GM23248 (cell line): ENCODE measurements at regions not wholly inside any gene's neighbourhood (a gene's known extent, or its start where the extent isn't known, plus 50 kb on each side); places are given as distances from the start of the nearest gene placed in this dataset.

Experiments
- DNase-seq: peaks from one replicate; pipeline ENCODE4 v3.0.0-alpha.2; 2015
- H2AFZ ChIP-seq: fragments of 200-600 bp; sonication (generic); 2 replicates; pipeline ENCODE4 v1.6.1; 2016; ENCODE audit warnings: antibody characterized with exemption
- H3F3A ChIP-seq: fragments of 200-600 bp; sonication (generic); 2 replicates; pipeline ENCODE4 v1.6.1; 2016; ENCODE audit warnings: mild to moderate bottlenecking, antibody characterized with exemption, mixed run types; ENCODE audit not compliant: insufficient read depth
- H3K27ac ChIP-seq: fragments of 200-600 bp; sonication (generic); 2 replicates; pipeline ENCODE4 v1.5.1; 2016; ENCODE audit warnings: mild to moderate bottlenecking
- H3K27me3 ChIP-seq: fragments of 200-600 bp; sonication (generic); replicated peaks from 2 replicates; pipeline ENCODE4 v1.6.1; 2016; ENCODE audit warnings: mild to moderate bottlenecking; ENCODE audit not compliant: insufficient read depth
- H3K36me3 ChIP-seq: fragments of 200-600 bp; sonication (generic); 2 replicates; pipeline ENCODE4 v1.6.1; 2016; ENCODE audit warnings: low read depth, mild to moderate bottlenecking
- H3K4me1 ChIP-seq: fragments of 200-600 bp; sonication (generic); 2 replicates; pipeline ENCODE4 v1.6.1; 2016; ENCODE audit warnings: mild to moderate bottlenecking; ENCODE audit not compliant: insufficient read depth
- H3K4me2 ChIP-seq: fragments of 200-600 bp; sonication (generic); one replicate; pipeline ENCODE4 v1.6.1; 2016; ENCODE audit warnings: mild to moderate bottlenecking; ENCODE audit not compliant: unreplicated experiment
- H3K4me3 ChIP-seq: fragments of 200-600 bp; sonication (generic); 2 replicates; pipeline ENCODE4 v1.5.1; 2016; ENCODE audit warnings: mild to moderate bottlenecking
- H3K79me2 ChIP-seq: fragments of 200-600 bp; sonication (generic); 2 replicates; pipeline ENCODE4 v1.6.1; 2016; ENCODE audit warnings: mild to moderate bottlenecking; ENCODE audit not compliant: insufficient read depth
- H3K9ac ChIP-seq: fragments of 200-600 bp; sonication (generic); 2 replicates; pipeline ENCODE4 v1.6.1; 2016; ENCODE audit warnings: mild to moderate bottlenecking
- H3K9me2 ChIP-seq: fragments of 200-600 bp; sonication (generic); 2 replicates; pipeline ENCODE4 v1.6.1; 2016; ENCODE audit warnings: mixed run types, mild to moderate bottlenecking, moderate library complexity; ENCODE audit not compliant: insufficient read depth
- H3K9me3 ChIP-seq: fragments of 200-600 bp; sonication (generic); one replicate; pipeline ENCODE4 v1.6.1; 2017; ENCODE audit warnings: low read depth
- H4K20me1 ChIP-seq: fragments of 200-600 bp; sonication (generic); 2 replicates; pipeline ENCODE4 v1.6.0; 2016; ENCODE audit not compliant: insufficient read depth
- EZH2 ChIP-seq: fragments of 200-600 bp; sonication (generic); IDR thresholded peaks from 2 replicates; pipeline ENCODE4 v1.6.1; 2018; ENCODE audit warnings: antibody characterized with exemption, mild to moderate bottlenecking; ENCODE audit not compliant: insufficient read depth, poor library complexity, severe bottlenecking
- EZH2phosphoT487 ChIP-seq: fragments of 200-600 bp; sonication (generic); IDR thresholded peaks from 2 replicates; pipeline ENCODE4 v1.6.1; 2018; ENCODE audit warnings: antibody characterized with exemption, moderate library complexity, mild to moderate bottlenecking, low read depth; ENCODE audit not compliant: insufficient read depth
- WGBS, 2 experiments: methylation state at CpG; one replicate each; pipeline ENCODE4 v1.1.6; 2015 to 2017; ENCODE audit warnings: low lambda C conversion rate in 2 of 2, low coverage in 1 of 2; ENCODE audit errors: missing lambda C conversion rate in 2 of 2; 5-methylcytosine and 5-hydroxymethylcytosine counted together
- in situ Hi-C: fragments of 300-500 bp; cut with MboI; formaldehyde crosslinking; loops from 2 replicates; pipeline ENCODE4 v1.15.0; 2020

DNA sequence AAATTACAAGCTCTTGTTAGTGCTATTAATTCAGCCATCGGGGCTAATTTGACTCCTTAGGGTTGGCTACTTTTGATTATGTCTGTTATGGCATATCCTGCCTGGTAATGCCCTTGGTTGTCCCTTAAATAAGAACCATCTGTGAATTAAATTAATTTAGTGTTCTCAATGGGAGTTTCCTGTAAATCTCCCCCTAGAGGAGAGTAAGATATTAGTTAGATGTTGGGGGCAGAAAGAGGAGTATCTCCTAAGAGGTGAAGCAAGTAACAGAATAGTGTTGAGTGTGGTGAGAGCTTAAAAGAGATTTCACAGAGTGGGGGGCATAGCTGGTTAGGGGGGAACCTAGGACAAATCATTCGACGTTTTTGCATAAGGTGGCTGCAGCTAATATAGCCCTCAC, 1126.9 kb downstream of the JRKL start:
- H3K4me2 ChIP-seq, result no peak overlapping the region
- H3K4me1 ChIP-seq, result no peaks in the 10 kb centered on the region
- H3K27ac ChIP-seq, result no peak overlapping the region
- H3K27me3 ChIP-seq, result no peaks in the 10 kb centered on the region
- no peak overlapping the region for H3K9ac ChIP-seq
- no peaks in the 10 kb centered on the region for H3K9me3 ChIP-seq
- no peaks in the 10 kb centered on the region for H4K20me1 ChIP-seq
- H3K4me3 ChIP-seq, result no peak overlapping the region
- H3K79me2 ChIP-seq, result no peaks in the 10 kb centered on the region
- no peak for DNase-seq
- WGBS, 2 experiments, result 5 to 14% methylated on average over 3 of the region's 3 CpGs
- H2AFZ ChIP-seq, result no peak overlapping the region
- H3F3A ChIP-seq, result no peaks in the 10 kb centered on the region
- H3K9me2 ChIP-seq, result no peaks in the 10 kb centered on the region
- H3K36me3 ChIP-seq, result no peaks in the 10 kb centered on the region
- TF ChIP-seq EZH2phosphoT487 (no peak), EZH2 (no peak)
- in situ Hi-C loops, result no loop called here

DNA sequence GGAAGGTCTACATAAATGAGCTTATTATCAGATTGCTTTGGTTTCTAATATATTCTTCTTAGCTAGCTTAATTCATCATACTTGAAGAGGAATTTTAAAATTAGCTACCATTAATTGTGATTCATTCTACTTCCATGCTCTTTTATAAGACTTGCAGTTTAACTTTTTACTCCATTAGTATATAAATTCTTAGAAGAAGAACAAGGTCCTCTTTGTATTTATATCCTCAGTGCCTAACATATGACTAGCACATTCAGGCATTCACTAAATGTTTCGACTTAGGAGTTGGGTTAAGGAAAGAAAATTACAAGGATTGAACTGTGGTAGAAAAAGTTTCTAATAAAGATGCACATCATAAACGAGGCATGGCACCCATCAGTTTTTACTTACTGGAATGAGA, 1135.5 kb downstream of the JRKL start:
- Histone ChIP-seq H4K20me1 (no peaks in the 10 kb centered on the region), H3K9me3 (no peaks in the 10 kb centered on the region), H2AFZ (no peak overlapping the region), H3K27ac (no peak overlapping the region), H3F3A (no peaks in the 10 kb centered on the region), H3K79me2 (no peaks in the 10 kb centered on the region), H3K4me2 (no peak overlapping the region), H3K36me3 (no peaks in the 10 kb centered on the region), H3K27me3 (no peaks in the 10 kb centered on the region), H3K9me2 (no peaks in the 10 kb centered on the region), H3K4me3 (no peak overlapping the region), H3K4me1 (no peaks in the 10 kb centered on the region), H3K9ac (no peak overlapping the region)
- DNase-seq, result no peak
- no peak for TF ChIP-seq EZH2phosphoT487
- TF ChIP-seq EZH2, result no peak
- WGBS, 2 experiments, result 0 to 1% methylated on average over 2 of the region's 2 CpGs
- in situ Hi-C loops, result no loop called here

DNA sequence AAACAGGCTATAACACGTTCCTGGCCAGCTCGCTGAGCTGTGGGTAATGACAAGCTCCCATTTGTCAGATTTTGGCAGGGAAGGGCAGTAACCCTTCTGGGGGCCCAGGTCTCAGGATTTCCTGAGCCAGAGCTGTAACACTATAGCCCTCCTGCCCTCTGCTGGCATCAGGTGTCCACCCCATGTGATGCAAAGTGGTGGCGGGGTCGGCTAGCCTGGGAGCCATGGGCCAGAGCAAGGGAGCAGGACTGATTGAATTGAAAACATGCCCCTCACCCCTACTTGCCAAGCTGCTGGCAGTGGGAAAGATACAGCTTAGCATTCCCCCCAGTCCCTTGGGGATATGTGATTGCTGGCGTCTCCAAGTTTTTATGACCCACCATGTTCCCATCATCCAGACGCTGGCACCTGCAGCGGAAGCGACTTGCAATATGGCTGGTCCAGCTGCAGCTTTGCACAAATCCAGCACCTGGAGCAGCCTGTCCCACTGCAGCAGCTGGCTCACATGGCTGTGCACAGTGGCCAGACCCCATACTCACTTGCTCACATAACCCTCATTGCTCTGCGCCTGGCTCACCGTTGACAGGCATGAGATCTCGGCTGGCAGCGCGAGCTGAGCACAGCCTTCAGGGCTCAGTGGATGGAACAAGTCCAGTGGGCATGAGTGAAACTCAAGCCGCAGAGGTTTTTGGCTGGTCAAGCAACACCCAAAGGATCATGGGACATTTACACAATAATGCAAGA, 1147.8 kb downstream of the JRKL start:
- in situ Hi-C loops, result no loop called here
- no peak overlapping the region for H3K4me3 ChIP-seq
- H3K9me3 ChIP-seq, result no peaks in the 10 kb centered on the region
- TF ChIP-seq EZH2 (no peak), EZH2phosphoT487 (no peak)
- H3K79me2 ChIP-seq, result no peaks in the 10 kb centered on the region
- no peak overlapping the region for H3K27ac ChIP-seq
- no peak overlapping the region for H3K9ac ChIP-seq
- no peaks in the 10 kb centered on the region for H3K27me3 ChIP-seq
- no peaks in the 10 kb centered on the region for H4K20me1 ChIP-seq
- 62% methylated on average over 14 of the region's 14 CpGs for WGBS, 2 experiments
- H2AFZ ChIP-seq, result no peak overlapping the region
- H3K4me1 ChIP-seq, result no peaks in the 10 kb centered on the region
- H3K9me2 ChIP-seq, result no peaks in the 10 kb centered on the region
- H3F3A ChIP-seq, result no peaks in the 10 kb centered on the region
- DNase-seq, result no peak
- no peak overlapping the region for H3K4me2 ChIP-seq
- H3K36me3 ChIP-seq, result no peaks in the 10 kb centered on the region

DNA sequence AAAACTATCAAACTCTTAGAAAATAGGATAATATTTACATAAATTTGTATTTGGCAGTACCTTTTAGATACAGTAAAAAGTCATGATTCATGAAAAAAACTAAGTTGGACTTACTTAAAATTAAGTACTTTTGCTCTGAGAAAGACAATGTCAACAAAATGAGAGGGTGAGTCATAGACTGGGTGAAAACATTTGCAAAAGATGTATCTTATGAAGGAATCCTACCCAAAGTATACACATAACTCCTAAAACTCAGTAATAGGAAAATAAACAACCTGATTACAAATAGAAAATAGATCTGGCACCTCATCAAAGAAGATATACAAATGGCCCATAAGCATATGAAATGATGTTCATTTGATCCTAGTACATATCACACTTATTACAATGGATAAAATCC, 1154.6 kb downstream of the JRKL start:
- Histone ChIP-seq H3K36me3 (no peaks in the 10 kb centered on the region), H3K27me3 (no peaks in the 10 kb centered on the region), H2AFZ (no peak overlapping the region), H3K9me2 (no peaks in the 10 kb centered on the region), H3K79me2 (no peaks in the 10 kb centered on the region), H3K4me1 (no peaks in the 10 kb centered on the region), H3K9ac (no peak overlapping the region), H4K20me1 (no peaks in the 10 kb centered on the region), H3K4me2 (no peak overlapping the region), H3F3A (no peaks in the 10 kb centered on the region), H3K27ac (no peak overlapping the region), H3K4me3 (no peak overlapping the region), H3K9me3 (no peaks in the 10 kb centered on the region)
- no peak for TF ChIP-seq EZH2
- no peak for TF ChIP-seq EZH2phosphoT487
- DNase-seq, result no peak
- in situ Hi-C loops, result no loop called here

DNA sequence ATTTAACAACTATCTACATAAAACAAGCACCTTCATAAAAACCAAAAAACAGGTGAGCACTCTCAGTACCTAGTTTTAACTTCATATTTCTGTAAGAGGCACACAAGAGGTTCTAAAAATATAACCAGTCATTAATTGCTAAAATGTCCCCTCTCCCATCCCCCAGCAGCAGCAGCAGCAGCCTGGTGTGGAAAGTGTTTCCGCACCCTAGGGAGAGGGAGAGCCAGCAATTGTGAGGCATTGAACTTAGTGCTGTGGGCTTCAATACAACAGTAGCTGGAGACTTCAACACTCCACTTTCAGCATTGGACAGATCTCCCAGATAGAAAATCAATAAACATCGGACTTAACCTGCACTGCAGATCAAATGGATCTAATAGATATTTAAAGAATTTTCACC, 1158.5 kb downstream of the JRKL start:
- WGBS, 2 experiments, result 50 to 54% methylated on average over 2 of the region's 2 CpGs
- Histone ChIP-seq H3F3A (no peaks in the 10 kb centered on the region), H3K4me3 (no peak overlapping the region), H3K4me1 (no peaks in the 10 kb centered on the region), H3K27me3 (no peaks in the 10 kb centered on the region), H3K4me2 (no peak overlapping the region), H3K9ac (no peak overlapping the region), H3K9me3 (no peaks in the 10 kb centered on the region), H3K9me2 (no peaks in the 10 kb centered on the region), H3K79me2 (no peaks in the 10 kb centered on the region), H2AFZ (no peak overlapping the region), H3K36me3 (no peaks in the 10 kb centered on the region), H4K20me1 (no peaks in the 10 kb centered on the region), H3K27ac (no peak overlapping the region)
- no peak for TF ChIP-seq EZH2
- TF ChIP-seq EZH2phosphoT487, result no peak
- DNase-seq, result no peak
- in situ Hi-C loops, result no loop called here
